HepG2 (cell line): ENCODE measurements at regions not wholly inside any gene's neighbourhood (a gene's known extent, or its start where the extent isn't known, plus 50 kb on each side); places are given as distances from the start of the nearest gene placed in this dataset.

Experiments
- ATAC-seq: fragments of 200-7000 bp; cut with Tn5 transposase; 3 replicates; pipeline ENCODE4 v1.9.1; 2020; ENCODE audit warnings: mild to moderate bottlenecking, moderate library complexity
- BruUV-seq: library from RNA; stranded (reverse); fragments of 400-500 nt; replicated peaks from 2 replicates; lab custom pipeline; 2021; lab: Mats Ljungman, UMichigan
- CTCF ChIA-PET: fragments of 300-600 bp; formaldehyde crosslinking; extraction: SDS; loops from one replicate; lab custom pipeline; 2021; ENCODE audit warnings: low total read pairs, inconsistent platforms, low intra/inter-chr PET ratio; lab: Yijun Ruan, JAX
- POLR2A ChIA-PET: fragments of 350-600 bp; sonication (Branson Sonifier 250); formaldehyde crosslinking; loops from one replicate; lab custom pipeline; 2020; ENCODE audit warnings: antibody characterized with exemption, inconsistent platforms; lab: Yijun Ruan, JAX
- DNase-seq: peaks from one replicate; pipeline ENCODE4 v3.0.0-alpha.2; 2015; ENCODE audit warnings: low spot score
- FAIRE-seq: peaks from 3 replicates; lab custom pipeline; 2011; peaks lifted over from hg19 to GRCh38; lab: Jason Lieb, UNC
- H2AFZ ChIP-seq: one replicate; pipeline ENCODE4 v1.6.1; 2011; ENCODE audit warnings: low read length, inconsistent platforms
- H3K27ac ChIP-seq: fragments of 300-600 bp; 3 replicates; pipeline ENCODE4 v1.8.0; 2011; ENCODE audit warnings: mixed run types, mild to moderate bottlenecking, mixed read lengths, low read length, inconsistent platforms; ENCODE audit not compliant: insufficient read depth; ENCODE audit errors: extremely low read length
- H3K27me3 ChIP-seq, 2 experiments: fragments of 200-600 bp in 1 of 2; 2 replicates in 1 of 2; 3 replicates in 1 of 2; pipeline versions ENCODE4 v1.6.0 to v1.8.0; 2011; ENCODE audit warnings: low read length in 2 of 2, mild to moderate bottlenecking in 2 of 2, moderate library complexity in 2 of 2, inconsistent platforms in 1 of 2; ENCODE audit not compliant: insufficient read depth in 2 of 2, control insufficient read depth in 1 of 2
- H3K36me3 ChIP-seq, 2 experiments: fragments of 200-600 bp in 1 of 2; replicated peaks in 1 of 2; 2 replicates in 1 of 2; 3 replicates in 1 of 2; pipeline versions ENCODE4 v1.5.1 to v1.8.0; 2011; ENCODE audit warnings: low read length in 2 of 2, inconsistent platforms in 1 of 2; ENCODE audit not compliant: insufficient read depth in 2 of 2, control insufficient read depth in 1 of 2
- H3K4me1 ChIP-seq: 2 replicates; pipeline ENCODE4 v1.5.1; 2012; ENCODE audit warnings: low read length, inconsistent platforms; ENCODE audit not compliant: insufficient read depth
- H3K4me2 ChIP-seq: 2 replicates; pipeline ENCODE4 v1.6.0; 2011; ENCODE audit warnings: low read depth, low read length, inconsistent platforms
- H3K4me3 ChIP-seq, 3 experiments: fragments of 200-600 bp in 1 of 3; sonication (generic), shearing (Covaris generic) in 1 of 3; replicated peaks in 1 of 3; 2 replicates each; pipeline ENCODE4 v1.5.1; 2011 to 2016; ENCODE audit warnings: low read length in 3 of 3, inconsistent platforms in 2 of 3, low read depth in 2 of 3, mild to moderate bottlenecking in 2 of 3, control low read depth in 1 of 3, mixed read lengths in 1 of 3; ENCODE audit not compliant: insufficient read depth in 1 of 3
- H3K79me2 ChIP-seq: one replicate; pipeline ENCODE4 v1.6.1; 2011; ENCODE audit warnings: low read length, inconsistent platforms; ENCODE audit not compliant: insufficient read depth
- H3K9ac ChIP-seq: 2 replicates; pipeline ENCODE4 v1.6.0; 2011; ENCODE audit warnings: mild to moderate bottlenecking, low read depth, low read length, inconsistent platforms; ENCODE audit not compliant: insufficient read depth
- H3K9me3 ChIP-seq: 2 replicates; pipeline ENCODE4 v1.5.1; 2012; ENCODE audit warnings: mild to moderate bottlenecking, low read length
- H4K20me1 ChIP-seq: 2 replicates; pipeline ENCODE4 v1.6.0; 2011; ENCODE audit warnings: inconsistent platforms, mild to moderate bottlenecking, low read length, moderate library complexity; ENCODE audit not compliant: insufficient read depth
- GATAD2A ChIP-seq: IDR thresholded peaks from 2 replicates; pipeline ENCODE4 v1.6.1; 2016
- HNRNPH1 ChIP-seq: fragments of 200-400 bp; formaldehyde crosslinking; optimal IDR thresholded peaks from 2 replicates; pipeline ENCODE3; 2017; ENCODE audit warnings: mild to moderate bottlenecking, low read depth, low read length
- IRF1 ChIP-seq: sonication (generic); formaldehyde crosslinking; IDR thresholded peaks from 2 replicates; pipeline ENCODE4 v1.4.0; 2020; ENCODE audit warnings: low read depth, mild to moderate bottlenecking, missing genetic modification reagents
- MAZ ChIP-seq, 2 experiments: sonication (generic) in 1 of 2; formaldehyde crosslinking in 1 of 2; IDR thresholded peaks; 2 replicates each; pipeline versions ENCODE4 v1.5.0 to v1.6.1; 2012 to 2020; ENCODE audit warnings: low read depth in 2 of 2, mild to moderate bottlenecking in 2 of 2, borderline replicate concordance in 1 of 2, improper control_type of control experiment in 1 of 2, low read length in 1 of 2, missing genetic modification reagents in 1 of 2, moderate library complexity in 1 of 2
- PAXIP1 ChIP-seq: sonication (generic); formaldehyde crosslinking; conservative IDR thresholded peaks from 2 replicates; pipeline ENCODE4 v1.4.0; 2020; ENCODE audit warnings: mild to moderate bottlenecking, missing genetic modification reagents, moderate library complexity
- PTBP1 ChIP-seq: fragments of 200-400 bp; formaldehyde crosslinking; IDR thresholded peaks from 2 replicates; pipeline ENCODE4 v1.6.1; 2018; ENCODE audit warnings: low read length, low read depth; ENCODE audit not compliant: poor library complexity, severe bottlenecking
- RFX5 ChIP-seq: IDR thresholded peaks from 2 replicates; pipeline ENCODE4 v1.6.1; 2011; ENCODE audit warnings: low read depth, low read length, improper control_type of control experiment
- SNAPC5 ChIP-seq: sonication (generic); formaldehyde crosslinking; IDR thresholded peaks from 2 replicates; pipeline ENCODE4 v1.8.1; 2023; ENCODE audit warnings: mild to moderate bottlenecking, missing genetic modification reagents, borderline replicate concordance
- SRSF1 ChIP-seq: fragments of 200-400 bp; formaldehyde crosslinking; optimal IDR thresholded peaks from 2 replicates; pipeline ENCODE3; 2017; ENCODE audit warnings: mild to moderate bottlenecking, low read depth, low read length, moderate library complexity
- ZEB1 ChIP-seq: IDR thresholded peaks from 2 replicates; pipeline ENCODE4 v1.6.1; 2012; ENCODE audit warnings: mild to moderate bottlenecking, low read depth, inconsistent platforms; ENCODE audit not compliant: insufficient replicate concordance
- ZNF143 ChIP-seq: sonication (generic); formaldehyde crosslinking; IDR thresholded peaks from 2 replicates; pipeline ENCODE4 v1.4.0; 2020; ENCODE audit warnings: missing genetic modification reagents
- ZNF543 ChIP-seq: sonication (generic); formaldehyde crosslinking; IDR thresholded peaks from 2 replicates; pipeline ENCODE4 v1.4.0; 2020; ENCODE audit warnings: mild to moderate bottlenecking, missing genetic modification reagents
- ZNF550 ChIP-seq: sonication (generic); formaldehyde crosslinking; IDR thresholded peaks from 2 replicates; pipeline ENCODE4 v1.4.0; 2020; ENCODE audit warnings: mild to moderate bottlenecking, missing genetic modification reagents, borderline replicate concordance
- ZNF614 ChIP-seq: IDR thresholded peaks from 2 replicates; pipeline ENCODE4 v1.6.1; 2018; ENCODE audit warnings: missing biosample characterization, missing genetic modification reagents, inconsistent platforms, borderline replicate concordance
- WGBS: methylation state at CpG from one replicate; pipeline ENCODE4 v1.1.6; 2017; ENCODE audit warnings: low lambda C conversion rate; 5-methylcytosine and 5-hydroxymethylcytosine counted together
- in situ Hi-C: cut with HindIII; loops from 2 replicates; pipeline ENCODE4 v1.10.0; 2017; ENCODE audit warnings: low pct_unique_long_range_greater_than_20kb; ENCODE audit not compliant: extremely low pct_ligation_motif_present
- intact Hi-C: fragments of 100-400 bp; cut with micrococcal nuclease; formaldehyde crosslinking; loops from one replicate; pipeline ENCODE4 v1.10.0; 2022; ENCODE audit not compliant: unreplicated experiment

GRCh38 chr4:138659812-138660316, 355.7 kb upstream of the NOCT start:
- Histone ChIP-seq H3K27me3 (no peaks in the 10 kb centered on the region), H3K9ac (no peak overlapping the region), H3K4me3 (no peak overlapping the region), H3K79me2 (no peaks in the 10 kb centered on the region), H3K27ac (no peak overlapping the region), H4K20me1 (no peaks in the 10 kb centered on the region), H3K4me2 (no peak overlapping the region), H3K4me1 (no peaks in the 10 kb centered on the region), H2AFZ (no peak overlapping the region), H3K9me3 (no peaks in the 10 kb centered on the region), H3K36me3 (no peaks in the 10 kb centered on the region)
- intact Hi-C loops (no loop called here), in situ Hi-C loops (no loop called here)
- ATAC-seq (no peak), FAIRE-seq (no peak), DNase-seq (no peak)
- POLR2A ChIA-PET: no interaction called here
- 3% methylated on average over 4 of the region's 6 CpGs for WGBS
- TF ChIP-seq ZNF543 (no peak), PAXIP1 (CRISPR knock-in tag) (no peak), RFX5 (no peak), ZEB1 (no peak), PTBP1 (no peak), HNRNPH1 (no peak), IRF1 (no peak), GATAD2A (CRISPR knock-in tag) (no peak), ZNF143 (no peak), SRSF1 (no peak), SNAPC5 (CRISPR knock-in tag) (no peak), ZNF614 (CRISPR knock-in tag) (no peak), ZNF550 (CRISPR knock-in tag) (no peak), MAZ (IDR thresholded peaks at IDR 0.05; ENCODE audit: borderline replicate concordance, low read depth, low read length) (no peak), MAZ (CRISPR knock-in tag; IDR thresholded peaks at IDR 0.05; ENCODE audit: low read depth) (no peak)
- no TSS peak for BruUV-seq
- CTCF ChIA-PET: no interaction called here
